ENCODE measurements at regions not wholly inside any gene's neighbourhood (a gene's known extent, or its start where the extent isn't known, plus 50 kb on each side); places are given as distances from the start of the nearest gene placed in this dataset.

DNA sequence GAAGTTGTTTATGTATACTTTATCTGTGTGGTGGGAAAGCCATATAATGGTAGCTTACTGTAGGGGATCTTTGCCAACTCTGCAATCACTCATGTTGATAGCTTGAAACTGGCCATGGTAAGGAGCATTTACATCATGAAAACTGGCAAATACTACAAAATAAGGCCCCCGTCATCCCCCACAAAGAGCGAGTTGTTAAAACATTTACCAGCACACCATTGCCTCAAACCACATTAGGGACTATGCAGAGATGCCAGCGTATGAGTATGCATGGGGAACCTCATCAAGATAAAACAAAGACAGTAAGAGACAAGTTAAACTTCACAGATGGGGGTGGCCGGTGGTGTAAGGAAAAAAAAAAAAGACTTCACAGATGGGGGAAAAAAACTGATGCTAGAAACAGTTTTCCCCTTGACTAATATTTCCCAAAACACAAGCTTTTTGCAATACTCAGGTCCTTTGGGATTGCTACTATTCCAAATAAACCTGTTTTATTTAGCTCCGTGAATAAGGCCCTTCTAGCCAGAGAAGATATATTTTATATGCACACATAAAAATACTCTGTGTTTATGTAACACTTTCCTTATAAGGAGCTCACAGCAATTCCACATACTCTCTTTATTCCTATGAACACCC is 70.6 kb upstream of the SERP2 start:
- CTCF ChIA-PET: no interaction called here
- H3K27ac Mint-ChIP-seq: no peak overlapping the region
- no peak for DNase-seq
- H3K9me3 Mint-ChIP-seq: no peaks in the 10 kb centered on the region
- H3K27me3 Mint-ChIP-seq: peaks cover 6% of the 10 kb centered on the region
- no peaks in the 10 kb centered on the region for H3K36me3 Mint-ChIP-seq
- H3K4me1 Mint-ChIP-seq: peaks cover 27% of the 10 kb centered on the region
- no peak overlapping the region for H3K4me3 Mint-ChIP-seq

DNA sequence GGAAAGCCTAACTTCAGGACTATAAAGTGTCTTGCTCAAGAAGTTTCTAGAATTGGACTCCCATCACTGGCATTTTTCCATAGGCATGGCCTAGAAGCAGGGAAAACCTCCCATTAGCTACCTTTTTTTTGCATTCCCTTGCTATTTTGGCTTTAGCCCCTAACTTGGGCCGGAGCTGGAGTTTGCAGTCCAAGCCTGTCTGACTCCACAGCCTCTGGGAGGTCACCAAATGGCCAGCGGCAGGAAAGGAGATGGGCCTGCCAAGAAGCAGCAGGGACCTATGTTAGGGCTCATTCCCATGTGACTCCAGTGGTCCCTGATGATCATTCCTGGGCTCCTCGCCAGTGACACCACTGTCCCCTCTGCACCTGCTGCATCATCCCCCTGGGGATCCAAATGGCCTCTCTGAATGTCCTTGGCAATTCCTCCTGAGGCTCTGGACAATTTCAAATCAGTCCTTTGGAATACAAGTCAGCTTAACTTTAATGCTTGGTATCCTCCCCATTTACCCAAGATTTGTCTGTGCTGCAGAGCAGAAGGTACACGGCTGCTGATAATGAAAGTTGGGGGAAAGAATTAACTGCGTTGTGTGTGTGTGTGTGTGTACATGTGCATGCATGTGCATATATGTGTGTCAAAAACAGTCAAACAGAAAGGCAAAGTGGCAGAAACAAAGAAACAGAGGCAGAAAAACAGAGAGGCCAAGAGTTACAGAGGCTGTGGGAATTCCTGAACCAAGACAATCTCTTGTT is 69.8 kb upstream of the SERP2 start:
- CTCF ChIA-PET: no interaction called here
- H3K9me3 Mint-ChIP-seq: no peaks in the 10 kb centered on the region

DNA sequence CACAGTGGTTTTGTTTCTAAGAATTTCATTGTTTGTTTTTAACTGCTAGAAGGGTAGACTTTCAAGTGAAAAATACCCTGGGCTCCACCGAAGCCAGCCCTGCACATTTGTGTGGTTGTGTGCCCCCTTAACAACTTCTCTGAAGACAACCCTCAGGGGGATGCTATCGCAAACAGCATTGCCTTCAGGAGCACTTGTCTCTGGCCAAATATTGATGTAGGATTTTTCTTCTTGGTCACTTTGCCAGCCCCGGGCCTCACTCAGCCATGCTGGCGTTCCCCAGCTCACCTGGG is 69.2 kb upstream of the SERP2 start:
- no peak for DNase-seq
- Mint-ChIP-seq H3K36me3 (no peaks in the 10 kb centered on the region), H3K27ac (no peak overlapping the region), H3K9me3 (no peaks in the 10 kb centered on the region), H3K4me1 (peaks cover 27% of the 10 kb centered on the region), H3K4me3 (no peak overlapping the region), H3K27me3 (peaks cover 6% of the 10 kb centered on the region)
- CTCF ChIA-PET: no interaction called here

More for the DNA sequence above, 69.8 kb upstream of the SERP2 start:
- Mint-ChIP-seq H3K36me3 (no peaks in the 10 kb centered on the region), H3K27ac (no peak overlapping the region), H3K4me3 (no peak overlapping the region), H3K27me3 (peaks cover 6% of the 10 kb centered on the region), H3K4me1 (peaks cover 27% of the 10 kb centered on the region)
- no peak for DNase-seq

DNA sequence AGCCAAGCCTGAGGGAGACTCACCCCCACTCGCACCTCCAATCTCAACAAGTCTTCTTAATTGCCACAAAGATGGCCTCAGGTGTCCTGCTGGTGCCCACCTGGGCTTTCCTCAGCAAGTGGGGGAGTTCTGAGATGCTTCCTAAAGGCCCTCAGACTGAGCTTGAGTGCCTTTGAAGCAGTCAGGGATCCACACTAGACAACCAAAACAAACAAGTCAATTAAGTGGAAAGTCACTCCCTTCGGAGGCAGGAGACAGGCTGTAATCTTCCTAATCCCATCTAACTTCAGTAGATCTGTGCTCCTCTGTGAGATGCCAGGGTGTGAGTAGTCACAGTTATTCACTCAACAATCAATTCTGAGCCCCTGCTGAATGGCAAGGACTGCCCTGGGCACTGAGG is 68.3 kb upstream of the SERP2 start:
- CTCF ChIA-PET: no interaction called here
- H3K4me3 Mint-ChIP-seq: no peak overlapping the region
- H3K4me1 Mint-ChIP-seq: peaks cover 27% of the 10 kb centered on the region
- no peaks in the 10 kb centered on the region for H3K9me3 Mint-ChIP-seq
- DNase-seq: no peak
- H3K27ac Mint-ChIP-seq: no peak overlapping the region
- peaks cover 6% of the 10 kb centered on the region for H3K27me3 Mint-ChIP-seq
- no peaks in the 10 kb centered on the region for H3K36me3 Mint-ChIP-seq

- Mint-ChIP-seq H3K4me3 (no peak overlapping the region), H3K27ac (no peak overlapping the region), H3K27me3 (peaks cover 6% of the 10 kb centered on the region), H3K9me3 (no peaks in the 10 kb centered on the region), H3K36me3 (no peaks in the 10 kb centered on the region), H3K4me1 (peaks cover 27% of the 10 kb centered on the region)
- DNase-seq: no peak
- CTCF ChIA-PET: no interaction called here
Observed at GRCh38 chr13:44305917-44306370, 67.7 kb upstream of the SERP2 start.

DNA sequence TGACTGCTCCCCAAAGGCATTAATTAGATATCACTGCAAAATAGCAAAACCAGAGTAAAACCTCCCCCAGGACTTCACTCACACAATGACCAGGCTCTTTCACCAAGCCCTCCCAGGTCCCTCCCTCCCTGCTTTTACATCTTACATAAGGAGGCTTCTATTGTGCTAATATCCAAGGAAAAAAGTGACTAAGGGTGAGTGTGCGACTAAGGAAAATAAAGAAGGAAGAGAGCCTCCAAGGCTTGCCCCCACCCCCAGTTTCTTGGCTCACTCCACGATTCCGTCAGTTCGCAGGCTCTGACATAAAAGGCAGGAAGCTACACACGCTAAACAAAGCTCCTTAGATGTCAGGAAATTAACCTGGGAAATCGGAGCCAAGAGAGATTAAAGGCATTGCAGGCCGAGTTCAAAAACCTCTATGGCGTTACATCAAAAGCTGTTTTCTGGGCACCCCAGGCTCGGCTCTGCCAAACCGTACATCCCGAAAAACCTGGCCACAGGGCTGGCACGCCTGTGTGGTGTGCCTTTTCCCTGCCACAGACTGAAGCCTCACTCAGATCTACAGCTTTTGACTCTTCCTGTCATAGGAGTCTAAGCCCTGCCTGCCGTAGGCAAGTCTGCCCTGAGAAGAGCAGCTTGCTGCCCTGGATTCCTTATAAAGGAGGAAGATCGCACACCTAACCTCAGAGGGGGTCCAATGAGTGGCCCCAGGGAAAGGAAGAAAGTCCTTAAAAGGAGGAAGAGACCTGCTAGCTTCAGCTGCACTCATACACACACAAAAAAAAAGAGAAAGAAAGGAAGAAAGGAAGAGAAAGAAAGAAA is 67.0 kb upstream of the SERP2 start:
- no peaks in the 10 kb centered on the region for H3K9me3 Mint-ChIP-seq
- CTCF ChIA-PET: no interaction called here
- H3K4me3 Mint-ChIP-seq: no peak overlapping the region
- peaks cover 9% of the 10 kb centered on the region for H3K27me3 Mint-ChIP-seq
- H3K4me1 Mint-ChIP-seq: peaks cover 22% of the 10 kb centered on the region
- no peak for DNase-seq
- H3K27ac Mint-ChIP-seq: no peak overlapping the region
- no peaks in the 10 kb centered on the region for H3K36me3 Mint-ChIP-seq

DNA sequence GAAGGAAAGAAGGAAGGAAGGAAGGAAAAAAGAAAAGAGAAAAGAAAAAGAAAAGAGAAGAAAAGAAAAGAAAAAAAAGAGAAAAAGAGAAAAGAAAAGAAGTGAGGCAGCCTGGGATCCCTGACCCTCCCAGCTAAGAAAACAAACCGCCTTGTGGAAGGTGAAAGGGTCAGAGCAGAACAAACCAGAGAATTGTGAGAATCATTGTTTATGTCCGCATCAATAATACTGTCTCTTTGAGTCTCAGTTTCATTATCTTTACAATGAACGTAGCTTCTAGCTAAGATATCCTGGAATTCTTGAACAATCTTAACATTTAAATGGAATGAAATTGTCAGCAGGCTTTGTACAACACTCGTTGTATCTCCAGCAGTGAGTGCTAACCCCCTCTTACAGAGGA is 66.4 kb upstream of the SERP2 start:
- H3K36me3 Mint-ChIP-seq: no peaks in the 10 kb centered on the region
- no peak overlapping the region for H3K4me3 Mint-ChIP-seq
- CTCF ChIA-PET: no interaction called here
- no peak overlapping the region for H3K27ac Mint-ChIP-seq
- DNase-seq: no peak
- no peaks in the 10 kb centered on the region for H3K9me3 Mint-ChIP-seq
- peaks cover 22% of the 10 kb centered on the region for H3K4me1 Mint-ChIP-seq
- peaks cover 12% of the 10 kb centered on the region for H3K27me3 Mint-ChIP-seq

GRCh38 chr13:44307844-44308243 is 65.8 kb upstream of the SERP2 start:
- Mint-ChIP-seq H3K4me1 (peaks cover 22% of the 10 kb centered on the region), H3K4me3 (no peak overlapping the region), H3K36me3 (no peaks in the 10 kb centered on the region), H3K9me3 (no peaks in the 10 kb centered on the region), H3K27ac (no peak overlapping the region), H3K27me3 (peaks cover 16% of the 10 kb centered on the region)
- CTCF ChIA-PET: no interaction called here
- no peak for DNase-seq

GRCh38 chr13:44308352-44308751 is 65.3 kb upstream of the SERP2 start:
- Mint-ChIP-seq H3K4me3 (no peak overlapping the region), H3K36me3 (no peaks in the 10 kb centered on the region), H3K27ac (no peak overlapping the region), H3K27me3 (peaks cover 16% of the 10 kb centered on the region), H3K4me1 (peaks cover 22% of the 10 kb centered on the region), H3K9me3 (no peaks in the 10 kb centered on the region)
- CTCF ChIA-PET: no interaction called here
- no peak for DNase-seq

DNA sequence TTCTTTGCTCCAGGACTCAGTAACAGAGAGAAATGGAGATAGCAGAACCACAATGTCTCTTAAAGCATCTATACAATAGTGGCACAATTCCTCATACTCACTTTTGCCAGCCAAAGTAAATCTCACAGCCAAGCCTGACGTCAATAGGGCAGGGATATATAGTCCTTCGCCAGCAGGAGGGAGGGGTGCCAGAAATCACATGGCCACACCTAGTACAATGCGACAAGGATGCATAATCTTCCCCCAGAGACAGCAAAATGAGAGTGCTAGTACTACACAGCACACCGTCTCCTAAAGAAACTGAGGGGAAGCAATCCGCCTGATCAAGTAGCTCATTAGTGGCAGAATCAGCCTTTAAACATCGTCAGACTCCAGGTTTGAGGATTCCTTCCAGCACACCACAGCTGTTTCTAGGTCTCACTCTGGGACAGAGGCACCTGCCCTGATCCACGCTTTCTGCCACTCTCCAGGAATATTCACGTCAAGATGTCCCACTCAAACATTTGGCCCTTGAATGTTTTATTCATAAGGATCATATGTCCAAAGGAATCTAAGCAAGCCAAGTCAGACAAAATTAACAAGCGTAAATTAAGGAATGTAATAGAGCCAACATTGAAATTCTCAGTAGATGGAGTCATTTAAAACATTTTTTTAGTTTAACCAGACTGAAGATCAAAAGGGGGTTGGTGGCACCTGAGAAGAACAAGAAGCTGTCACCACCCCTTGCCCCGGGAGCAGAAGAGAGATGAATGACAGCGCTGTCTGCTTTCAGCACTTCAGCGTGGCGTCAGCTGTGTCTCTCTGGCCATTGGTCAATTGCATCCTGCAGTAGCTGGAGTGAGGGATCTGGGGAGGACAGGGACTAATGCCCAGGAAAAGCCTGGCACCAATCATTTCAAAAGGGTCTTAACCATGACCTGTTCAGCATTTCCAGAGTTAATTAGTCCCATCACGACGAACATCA is 63.5 kb upstream of the SERP2 start:
- CTCF ChIA-PET: interaction anchor here (0.7 to 1.0 kb wide), 2 partner anchors 19 to 30 kb away, joined by 3 read pairs; no protein-coding TSS in a partner anchor
- H3K36me3 Mint-ChIP-seq: no peaks in the 10 kb centered on the region
- peaks cover 16% of the 10 kb centered on the region for H3K27me3 Mint-ChIP-seq
- no peaks in the 10 kb centered on the region for H3K9me3 Mint-ChIP-seq
- no peak overlapping the region for H3K27ac Mint-ChIP-seq
- no peak overlapping the region for H3K4me3 Mint-ChIP-seq
- DNase-seq: no peak
- H3K4me1 Mint-ChIP-seq: peaks cover 15% of the 10 kb centered on the region

DNA sequence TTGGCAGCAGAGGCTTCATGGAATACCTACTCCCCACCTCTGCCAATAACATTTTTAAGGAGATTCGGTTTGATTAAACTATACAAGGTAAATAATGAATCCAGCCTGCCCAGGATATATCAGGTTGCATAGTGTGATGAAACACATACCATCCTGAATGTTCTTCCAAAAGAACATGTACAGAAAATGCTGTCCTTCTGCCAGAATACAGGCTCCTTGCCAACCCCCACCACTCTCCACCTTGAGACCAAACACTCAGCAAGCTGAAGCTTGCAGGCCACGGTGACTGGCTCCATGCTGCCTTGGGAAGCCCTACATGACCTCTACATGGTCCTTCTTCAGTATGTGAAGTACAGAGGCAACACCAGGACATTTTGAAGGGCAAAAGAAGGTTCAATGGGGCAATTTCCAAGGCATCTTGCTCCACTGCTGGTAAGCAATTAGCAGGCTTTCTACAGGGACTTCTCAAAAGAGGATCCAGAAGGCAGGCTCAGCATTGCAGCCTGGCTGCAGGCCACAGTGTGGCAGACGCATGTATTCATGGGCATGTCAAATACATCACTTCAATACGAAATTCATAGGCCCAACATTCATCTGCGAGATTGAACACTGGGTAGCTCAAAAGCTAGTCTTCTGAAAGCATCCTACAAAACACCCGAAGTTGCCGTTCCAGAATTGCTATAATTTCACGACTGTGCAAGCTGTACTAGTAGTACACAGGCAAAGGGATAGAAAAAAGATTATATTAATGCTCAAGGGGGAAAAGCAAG is 62.4 kb upstream of the SERP2 start:
- CTCF ChIA-PET: no interaction called here
- Mint-ChIP-seq H3K36me3 (no peaks in the 10 kb centered on the region), H3K9me3 (no peaks in the 10 kb centered on the region), H3K27ac (no peak overlapping the region), H3K27me3 (peaks cover 19% of the 10 kb centered on the region), H3K4me1 (peaks cover 8% of the 10 kb centered on the region), H3K4me3 (no peak overlapping the region)
- no peak for DNase-seq

GRCh38 chr13:44312131-44312530 is 61.5 kb upstream of the SERP2 start:
- Mint-ChIP-seq H3K4me3 (no peak overlapping the region), H3K27me3 (peaks cover 19% of the 10 kb centered on the region), H3K27ac (no peak overlapping the region)

DNA sequence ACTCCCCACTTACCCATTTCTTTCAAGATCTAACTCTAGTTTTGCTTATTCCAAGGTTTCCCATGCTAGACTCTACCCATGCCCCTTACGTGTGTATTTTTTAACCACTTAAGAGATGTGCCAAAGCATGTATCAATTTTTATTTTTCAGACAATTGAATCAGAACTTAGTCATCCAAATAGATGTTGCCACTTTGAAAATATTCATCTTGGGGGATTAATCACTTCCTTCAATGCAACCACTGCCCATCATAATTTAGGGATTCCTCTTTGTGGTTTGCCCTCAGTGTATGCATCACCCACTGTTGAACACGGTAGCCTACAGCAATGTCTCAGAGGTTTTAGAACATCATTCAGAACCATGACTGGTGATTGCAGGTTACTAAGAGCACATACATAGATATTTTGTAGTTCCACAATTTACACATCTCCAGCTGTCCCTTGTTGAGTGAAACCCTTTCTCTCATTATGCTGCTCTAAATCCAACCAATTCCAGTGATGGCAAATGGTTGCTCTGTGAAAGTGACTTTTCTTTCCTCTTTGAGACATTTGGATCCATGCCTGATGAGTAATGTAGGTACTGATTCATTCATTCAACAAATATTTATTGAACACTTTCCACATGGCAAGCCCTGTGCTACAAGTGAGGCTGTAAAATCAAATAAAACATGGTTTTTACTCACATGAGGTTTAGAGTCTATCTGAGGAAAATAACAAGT is 60.6 kb upstream of the SERP2 start:
- Mint-ChIP-seq H3K36me3 (no peaks in the 10 kb centered on the region), H3K4me1 (no peaks in the 10 kb centered on the region), H3K27me3 (peaks cover 21% of the 10 kb centered on the region), H3K9me3 (no peaks in the 10 kb centered on the region), H3K27ac (no peak overlapping the region), H3K4me3 (no peak overlapping the region)
- CTCF ChIA-PET: no interaction called here
- DNase-seq: no peak

More at GRCh38 chr13:44312131-44312530, 61.5 kb upstream of the SERP2 start:
- H3K9me3 Mint-ChIP-seq: no peaks in the 10 kb centered on the region
- no peaks in the 10 kb centered on the region for H3K36me3 Mint-ChIP-seq
- no peaks in the 10 kb centered on the region for H3K4me1 Mint-ChIP-seq
- CTCF ChIA-PET: no interaction called here
- no peak for DNase-seq

Measured in activated naive CD4-positive, alpha-beta T cell treated with anti-CD3 and anti-CD28 coated beads, Interleukin-2, amount 10 ng/mL, durations not matched to agents 7 days and 5 days (primary cell).